ENCODE measurements at regions not wholly inside any gene's neighbourhood (a gene's known extent, or its start where the extent isn't known, plus 50 kb on each side); places are given as distances from the start of the nearest gene placed in this dataset.

GRCh38 chr2:111653103-111653624 is 230.8 kb downstream of the ANAPC1 start:
- CTCF ChIA-PET, result no interaction called here
- ATAC-seq (no peak), DNase-seq (ENCODE audit: low read depth, low spot score) (no peak)
- intact Hi-C loops (cut with micrococcal nuclease), result no loop called here
- Histone ChIP-seq H4K20me1 (ENCODE audit: insufficient read depth) (no peaks in the 10 kb centered on the region), H3K4me2 (ENCODE audit: low read length) (no peak overlapping the region), H3K9me2 (ENCODE audit: insufficient read depth) (no peaks in the 10 kb centered on the region), H3K4me3 (replicated peaks in 1 of 2; ENCODE audit: low read depth in 1 of 2, low read length in 2 of 2) (no peak overlapping the region), H3K9ac (ENCODE audit: low read length) (no peak overlapping the region), H3K9me3 (ENCODE audit: control insufficient read depth in 1 of 2, insufficient read depth in 1 of 2, low read depth in 1 of 2, low read length in 2 of 2) (no peaks in the 10 kb centered on the region), H3K79me2 (ENCODE audit: insufficient read depth, low read length) (no peaks in the 10 kb centered on the region), H3K27ac (ENCODE audit: low read depth, low read length) (no peak overlapping the region), H3K4me1 (ENCODE audit: control insufficient read depth in 1 of 2, insufficient read depth in 2 of 2, low read length in 2 of 2) (no peaks in the 10 kb centered on the region), H2AFZ (ENCODE audit: low read depth, low read length, poor library complexity, severe bottlenecking) (no peak overlapping the region), H3K27me3 (ENCODE audit: insufficient read depth, low read length) (no peaks in the 10 kb centered on the region), H3K36me3 (ENCODE audit: control insufficient read depth in 1 of 2, insufficient read depth in 2 of 2, low read length in 2 of 2) (no peaks in the 10 kb centered on the region)
- RAD21 ChIA-PET (ENCODE audit: low non-redundant PET in 1 of 2, low total read pairs in 2 of 2, uncharacterized antibody in 2 of 2, unreplicated experiment in 2 of 2), result interaction anchor here in 1 of 2 experiments (0.9 kb wide), 1 partner anchor 35 kb away, joined by 3 read pairs; no protein-coding TSS in a partner anchor
- BruUV-seq (replicated peaks), result no TSS peak
- TF ChIP-seq, protein P1, sequence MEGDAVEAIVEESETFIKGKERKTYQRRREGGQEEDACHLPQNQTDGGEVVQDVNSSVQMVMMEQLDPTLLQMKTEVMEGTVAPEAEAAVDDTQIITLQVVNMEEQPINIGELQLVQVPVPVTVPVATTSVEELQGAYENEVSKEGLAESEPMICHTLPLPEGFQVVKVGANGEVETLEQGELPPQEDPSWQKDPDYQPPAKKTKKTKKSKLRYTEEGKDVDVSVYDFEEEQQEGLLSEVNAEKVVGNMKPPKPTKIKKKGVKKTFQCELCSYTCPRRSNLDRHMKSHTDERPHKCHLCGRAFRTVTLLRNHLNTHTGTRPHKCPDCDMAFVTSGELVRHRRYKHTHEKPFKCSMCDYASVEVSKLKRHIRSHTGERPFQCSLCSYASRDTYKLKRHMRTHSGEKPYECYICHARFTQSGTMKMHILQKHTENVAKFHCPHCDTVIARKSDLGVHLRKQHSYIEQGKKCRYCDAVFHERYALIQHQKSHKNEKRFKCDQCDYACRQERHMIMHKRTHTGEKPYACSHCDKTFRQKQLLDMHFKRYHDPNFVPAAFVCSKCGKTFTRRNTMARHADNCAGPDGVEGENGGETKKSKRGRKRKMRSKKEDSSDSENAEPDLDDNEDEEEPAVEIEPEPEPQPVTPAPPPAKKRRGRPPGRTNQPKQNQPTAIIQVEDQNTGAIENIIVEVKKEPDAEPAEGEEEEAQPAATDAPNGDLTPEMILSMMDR (IDR thresholded peaks at IDR 0.05 in 2 of 3, conservative IDR thresholded peaks at IDR 0.05 in 1 of 3; ENCODE audit: borderline replicate concordance in 1 of 3, insufficient read depth in 1 of 3, low read depth in 2 of 3, low read length in 2 of 3), result 0 out of 6 replicates have a peak, but pooled peaks of 1 of the 3 experiments have one; percentile 16
- no peak for TF ChIP-seq ZNF274 (IDR thresholded peaks at IDR 0.05; ENCODE audit: low read depth, low read length)
- POLR2A ChIA-PET, result no interaction called here

DNA sequence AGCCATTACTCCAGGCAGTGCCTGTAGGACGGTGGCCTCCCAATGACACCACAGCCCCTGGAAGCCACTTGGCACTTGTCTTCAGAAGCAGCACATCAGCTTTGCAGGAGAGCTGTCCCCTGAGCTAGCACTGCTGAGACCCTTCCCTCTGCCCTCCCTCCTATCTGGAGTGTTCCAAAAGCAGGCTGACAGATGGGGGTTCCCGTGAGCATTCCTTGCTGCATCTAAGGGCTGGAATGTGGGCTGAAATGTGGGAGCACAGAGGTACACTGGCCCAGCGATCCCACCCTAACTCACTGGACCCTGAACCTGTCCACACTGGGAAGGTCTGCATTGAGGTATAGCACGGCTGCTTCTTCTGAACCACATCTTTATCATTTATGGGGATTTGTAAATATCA is 230.1 kb downstream of the ANAPC1 start:
- BruUV-seq (replicated peaks), result no TSS peak
- no peaks in the 10 kb centered on the region for H3K9me2 ChIP-seq (ENCODE audit: insufficient read depth)
- RAD21 ChIA-PET (ENCODE audit: low non-redundant PET in 1 of 2, low total read pairs in 2 of 2, uncharacterized antibody in 2 of 2, unreplicated experiment in 2 of 2), result no interaction called here
- no peak overlapping the region for H3K4me2 ChIP-seq (ENCODE audit: low read length)
- no peaks in the 10 kb centered on the region for H3K9me3 ChIP-seq (ENCODE audit: control insufficient read depth in 1 of 2, insufficient read depth in 1 of 2, low read depth in 1 of 2, low read length in 2 of 2)
- no peaks in the 10 kb centered on the region for H3K27me3 ChIP-seq (ENCODE audit: insufficient read depth, low read length)
- H3K4me1 ChIP-seq (ENCODE audit: control insufficient read depth in 1 of 2, insufficient read depth in 2 of 2, low read length in 2 of 2), result peaks cover under 1 to 1% of the 10 kb centered on the region in 2 experiments
- no peak overlapping the region for H3K27ac ChIP-seq (ENCODE audit: low read depth, low read length)
- DNase-seq (ENCODE audit: low read depth, low spot score) (no peak), ATAC-seq (no peak)
- intact Hi-C loops (cut with micrococcal nuclease), result no loop called here
- no peak overlapping the region for H2AFZ ChIP-seq (ENCODE audit: low read depth, low read length, poor library complexity, severe bottlenecking)
- CTCF ChIA-PET, result no interaction called here
- no peaks in the 10 kb centered on the region for H4K20me1 ChIP-seq (ENCODE audit: insufficient read depth)
- no peak overlapping the region for H3K4me3 ChIP-seq (replicated peaks in 1 of 2; ENCODE audit: low read depth in 1 of 2, low read length in 2 of 2)
- POLR2A ChIA-PET, result no interaction called here
- H3K36me3 ChIP-seq (ENCODE audit: control insufficient read depth in 1 of 2, insufficient read depth in 2 of 2, low read length in 2 of 2), result no peaks in the 10 kb centered on the region
- H3K79me2 ChIP-seq (ENCODE audit: insufficient read depth, low read length), result no peaks in the 10 kb centered on the region
- H3K9ac ChIP-seq (ENCODE audit: low read length), result no peak overlapping the region
- no peak for TF ChIP-seq ZFX (IDR thresholded peaks at IDR 0.05)
- TF ChIP-seq RAD21 (IDR thresholded peaks at IDR 0.05; ENCODE audit: low read depth), result no peak
- TF ChIP-seq, protein P2, sequence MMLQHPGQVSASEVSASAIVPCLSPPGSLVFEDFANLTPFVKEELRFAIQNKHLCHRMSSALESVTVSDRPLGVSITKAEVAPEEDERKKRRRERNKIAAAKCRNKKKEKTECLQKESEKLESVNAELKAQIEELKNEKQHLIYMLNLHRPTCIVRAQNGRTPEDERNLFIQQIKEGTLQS (IDR thresholded peaks at IDR 0.05), result no peak
- no peak for TF ChIP-seq POLR2A (IDR thresholded peaks at IDR 0.05; ENCODE audit: borderline replicate concordance, extremely low read depth, insufficient read depth, insufficient read length)
- TF ChIP-seq, protein P3, sequence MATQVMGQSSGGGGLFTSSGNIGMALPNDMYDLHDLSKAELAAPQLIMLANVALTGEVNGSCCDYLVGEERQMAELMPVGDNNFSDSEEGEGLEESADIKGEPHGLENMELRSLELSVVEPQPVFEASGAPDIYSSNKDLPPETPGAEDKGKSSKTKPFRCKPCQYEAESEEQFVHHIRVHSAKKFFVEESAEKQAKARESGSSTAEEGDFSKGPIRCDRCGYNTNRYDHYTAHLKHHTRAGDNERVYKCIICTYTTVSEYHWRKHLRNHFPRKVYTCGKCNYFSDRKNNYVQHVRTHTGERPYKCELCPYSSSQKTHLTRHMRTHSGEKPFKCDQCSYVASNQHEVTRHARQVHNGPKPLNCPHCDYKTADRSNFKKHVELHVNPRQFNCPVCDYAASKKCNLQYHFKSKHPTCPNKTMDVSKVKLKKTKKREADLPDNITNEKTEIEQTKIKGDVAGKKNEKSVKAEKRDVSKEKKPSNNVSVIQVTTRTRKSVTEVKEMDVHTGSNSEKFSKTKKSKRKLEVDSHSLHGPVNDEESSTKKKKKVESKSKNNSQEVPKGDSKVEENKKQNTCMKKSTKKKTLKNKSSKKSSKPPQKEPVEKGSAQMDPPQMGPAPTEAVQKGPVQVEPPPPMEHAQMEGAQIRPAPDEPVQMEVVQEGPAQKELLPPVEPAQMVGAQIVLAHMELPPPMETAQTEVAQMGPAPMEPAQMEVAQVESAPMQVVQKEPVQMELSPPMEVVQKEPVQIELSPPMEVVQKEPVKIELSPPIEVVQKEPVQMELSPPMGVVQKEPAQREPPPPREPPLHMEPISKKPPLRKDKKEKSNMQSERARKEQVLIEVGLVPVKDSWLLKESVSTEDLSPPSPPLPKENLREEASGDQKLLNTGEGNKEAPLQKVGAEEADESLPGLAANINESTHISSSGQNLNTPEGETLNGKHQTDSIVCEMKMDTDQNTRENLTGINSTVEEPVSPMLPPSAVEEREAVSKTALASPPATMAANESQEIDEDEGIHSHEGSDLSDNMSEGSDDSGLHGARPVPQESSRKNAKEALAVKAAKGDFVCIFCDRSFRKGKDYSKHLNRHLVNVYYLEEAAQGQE (IDR thresholded peaks at IDR 0.05; ENCODE audit: low read depth), result no peak
- TF ChIP-seq SP1 (IDR thresholded peaks at IDR 0.05; ENCODE audit: low read depth), result no peak
- no peak for TF ChIP-seq CEBPB (IDR thresholded peaks at IDR 0.05; ENCODE audit: low read depth)
- TF ChIP-seq ZNF274 (IDR thresholded peaks at IDR 0.05; ENCODE audit: low read depth, low read length), result no peak
- no peak for TF ChIP-seq FOSL1 (IDR thresholded peaks at IDR 0.05; ENCODE audit: low read depth)
- no peak for TF ChIP-seq POLR2AphosphoS5 (IDR thresholded peaks at IDR 0.05; ENCODE audit: low read depth, low read length)
- no peak for TF ChIP-seq SIN3A (IDR thresholded peaks at IDR 0.05; ENCODE audit: low read depth)
- no peak for TF ChIP-seq TCF7L2 (IDR thresholded peaks at IDR 0.05; ENCODE audit: borderline replicate concordance, extremely low read depth, insufficient read depth, insufficient read length)
- TF ChIP-seq SRF (IDR thresholded peaks at IDR 0.05; ENCODE audit: low read depth), result no peak
- TF ChIP-seq ELF1 (IDR thresholded peaks at IDR 0.05; ENCODE audit: borderline replicate concordance, low read depth), result no peak
- no peak for TF ChIP-seq JUND (IDR thresholded peaks at IDR 0.05)

Data from HCT116 (cell line).